ENCODE measurements at regions not wholly inside any gene's neighbourhood (a gene's known extent, or its start where the extent isn't known, plus 50 kb on each side); places are given as distances from the start of the nearest gene placed in this dataset.

DNA sequence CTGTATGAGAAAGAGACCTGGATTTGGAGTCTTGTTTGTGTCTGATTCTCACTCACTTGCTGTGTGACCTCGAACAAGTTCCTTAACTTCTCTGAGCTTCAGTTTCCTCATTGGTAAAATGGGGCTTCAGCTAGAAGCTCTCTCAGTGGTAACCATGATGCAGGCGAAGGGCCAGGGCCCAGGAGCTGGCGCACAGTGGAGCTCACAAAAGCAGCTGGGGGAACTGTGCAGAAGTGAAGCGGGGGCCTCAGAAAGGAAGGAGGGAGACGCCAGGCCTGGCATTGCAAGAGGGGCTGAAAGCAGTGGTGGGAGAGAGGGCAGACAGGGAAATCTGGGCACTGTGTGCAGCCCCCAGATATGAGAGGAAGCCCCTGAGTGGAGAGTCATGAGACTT is 88.9 kb upstream of the RUNX3 start:
- Histone ChIP-seq H3K9me2 (ENCODE audit: insufficient read depth, low read length) (no peaks in the 10 kb centered on the region), H3K79me2 (replicated peaks; ENCODE audit: insufficient read depth, low read length) (no peaks in the 10 kb centered on the region), H3K27me3 (ENCODE audit: insufficient read depth, low read depth, low read length) (no peaks in the 10 kb centered on the region), H4K20me1 (ENCODE audit: insufficient read depth) (no peaks in the 10 kb centered on the region), H3K9ac (ENCODE audit: low read length) (no peak overlapping the region), H2AFZ (ENCODE audit: low read depth, low read length) (no peak overlapping the region), H3K36me3 (ENCODE audit: insufficient read depth, low read length) (no peaks in the 10 kb centered on the region), H3F3A (ENCODE audit: insufficient read depth, low read length, poor library complexity, severe bottlenecking) (no peaks in the 10 kb centered on the region), H3K27ac (ENCODE audit: low read length) (no peak overlapping the region), H3K4me3 (ENCODE audit: low read length) (no peak overlapping the region), H3K4me2 (ENCODE audit: low read length) (no peak overlapping the region), H3K9me3 (ENCODE audit: low read length) (no peaks in the 10 kb centered on the region)
- TF ChIP-seq TAF1 (IDR thresholded peaks at IDR 0.05; ENCODE audit: low read depth) (no peak), MXI1 (conservative IDR thresholded peaks at IDR 0.05; ENCODE audit: poor library complexity, severe bottlenecking) (no peak), EP300 (conservative IDR thresholded peaks at IDR 0.05; ENCODE audit: poor library complexity, severe bottlenecking) (no peak), EZH2 (IDR thresholded peaks at IDR 0.05; ENCODE audit: borderline replicate concordance, insufficient read depth, low read length, poor library complexity, severe bottlenecking) (no peak), SMC3 (conservative IDR thresholded peaks at IDR 0.05; ENCODE audit: poor library complexity) (no peak), POLR2AphosphoS5 (IDR thresholded peaks at IDR 0.05) (no peak), RAD21 (conservative IDR thresholded peaks at IDR 0.05) (no peak)
- TF ChIP-seq, protein P1, sequence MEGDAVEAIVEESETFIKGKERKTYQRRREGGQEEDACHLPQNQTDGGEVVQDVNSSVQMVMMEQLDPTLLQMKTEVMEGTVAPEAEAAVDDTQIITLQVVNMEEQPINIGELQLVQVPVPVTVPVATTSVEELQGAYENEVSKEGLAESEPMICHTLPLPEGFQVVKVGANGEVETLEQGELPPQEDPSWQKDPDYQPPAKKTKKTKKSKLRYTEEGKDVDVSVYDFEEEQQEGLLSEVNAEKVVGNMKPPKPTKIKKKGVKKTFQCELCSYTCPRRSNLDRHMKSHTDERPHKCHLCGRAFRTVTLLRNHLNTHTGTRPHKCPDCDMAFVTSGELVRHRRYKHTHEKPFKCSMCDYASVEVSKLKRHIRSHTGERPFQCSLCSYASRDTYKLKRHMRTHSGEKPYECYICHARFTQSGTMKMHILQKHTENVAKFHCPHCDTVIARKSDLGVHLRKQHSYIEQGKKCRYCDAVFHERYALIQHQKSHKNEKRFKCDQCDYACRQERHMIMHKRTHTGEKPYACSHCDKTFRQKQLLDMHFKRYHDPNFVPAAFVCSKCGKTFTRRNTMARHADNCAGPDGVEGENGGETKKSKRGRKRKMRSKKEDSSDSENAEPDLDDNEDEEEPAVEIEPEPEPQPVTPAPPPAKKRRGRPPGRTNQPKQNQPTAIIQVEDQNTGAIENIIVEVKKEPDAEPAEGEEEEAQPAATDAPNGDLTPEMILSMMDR (IDR thresholded peaks at IDR 0.05; ENCODE audit: poor library complexity, severe bottlenecking), result no peak
- TF ChIP-seq, protein P2, sequence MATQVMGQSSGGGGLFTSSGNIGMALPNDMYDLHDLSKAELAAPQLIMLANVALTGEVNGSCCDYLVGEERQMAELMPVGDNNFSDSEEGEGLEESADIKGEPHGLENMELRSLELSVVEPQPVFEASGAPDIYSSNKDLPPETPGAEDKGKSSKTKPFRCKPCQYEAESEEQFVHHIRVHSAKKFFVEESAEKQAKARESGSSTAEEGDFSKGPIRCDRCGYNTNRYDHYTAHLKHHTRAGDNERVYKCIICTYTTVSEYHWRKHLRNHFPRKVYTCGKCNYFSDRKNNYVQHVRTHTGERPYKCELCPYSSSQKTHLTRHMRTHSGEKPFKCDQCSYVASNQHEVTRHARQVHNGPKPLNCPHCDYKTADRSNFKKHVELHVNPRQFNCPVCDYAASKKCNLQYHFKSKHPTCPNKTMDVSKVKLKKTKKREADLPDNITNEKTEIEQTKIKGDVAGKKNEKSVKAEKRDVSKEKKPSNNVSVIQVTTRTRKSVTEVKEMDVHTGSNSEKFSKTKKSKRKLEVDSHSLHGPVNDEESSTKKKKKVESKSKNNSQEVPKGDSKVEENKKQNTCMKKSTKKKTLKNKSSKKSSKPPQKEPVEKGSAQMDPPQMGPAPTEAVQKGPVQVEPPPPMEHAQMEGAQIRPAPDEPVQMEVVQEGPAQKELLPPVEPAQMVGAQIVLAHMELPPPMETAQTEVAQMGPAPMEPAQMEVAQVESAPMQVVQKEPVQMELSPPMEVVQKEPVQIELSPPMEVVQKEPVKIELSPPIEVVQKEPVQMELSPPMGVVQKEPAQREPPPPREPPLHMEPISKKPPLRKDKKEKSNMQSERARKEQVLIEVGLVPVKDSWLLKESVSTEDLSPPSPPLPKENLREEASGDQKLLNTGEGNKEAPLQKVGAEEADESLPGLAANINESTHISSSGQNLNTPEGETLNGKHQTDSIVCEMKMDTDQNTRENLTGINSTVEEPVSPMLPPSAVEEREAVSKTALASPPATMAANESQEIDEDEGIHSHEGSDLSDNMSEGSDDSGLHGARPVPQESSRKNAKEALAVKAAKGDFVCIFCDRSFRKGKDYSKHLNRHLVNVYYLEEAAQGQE (IDR thresholded peaks at IDR 0.05; ENCODE audit: borderline replicate concordance), result no peak

DNA sequence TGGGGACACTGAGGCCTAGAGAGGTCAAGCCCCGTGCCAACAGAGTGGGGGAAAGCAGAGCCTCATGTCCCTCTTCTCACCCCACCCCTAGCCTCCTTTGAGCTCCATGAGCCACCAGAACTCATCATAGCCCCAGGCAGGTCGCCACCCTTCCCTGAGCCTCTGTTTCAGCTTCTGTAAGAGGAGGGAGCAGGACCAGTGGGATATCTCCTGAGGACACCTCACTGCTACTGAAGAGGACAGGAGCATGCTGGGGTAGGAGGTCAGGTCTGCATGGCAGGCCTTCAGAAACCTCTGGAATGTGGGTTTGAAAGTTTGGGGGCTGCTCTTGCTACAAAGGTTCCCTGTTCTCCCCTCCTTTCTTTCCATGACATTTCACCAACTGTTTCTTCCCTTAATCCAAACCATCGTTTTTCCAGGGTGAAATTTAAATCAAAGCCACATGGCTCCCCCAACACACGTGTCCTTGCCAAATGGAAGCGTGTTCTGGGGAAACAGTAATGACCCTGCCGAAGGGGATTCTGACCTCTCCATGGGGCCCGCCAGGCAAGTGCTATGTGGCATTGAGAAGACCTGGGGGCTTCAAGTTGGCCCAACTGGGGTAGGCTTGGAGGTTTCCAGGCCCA is 88.1 kb upstream of the RUNX3 start:
- H3K9me3 ChIP-seq (ENCODE audit: low read length), result no peaks in the 10 kb centered on the region
- H3K4me2 ChIP-seq (ENCODE audit: low read length), result no peak overlapping the region
- H2AFZ ChIP-seq (ENCODE audit: low read depth, low read length), result no peak overlapping the region
- no peaks in the 10 kb centered on the region for H3K9me2 ChIP-seq (ENCODE audit: insufficient read depth, low read length)
- no peaks in the 10 kb centered on the region for H3K27me3 ChIP-seq (ENCODE audit: insufficient read depth, low read depth, low read length)
- no peaks in the 10 kb centered on the region for H3F3A ChIP-seq (ENCODE audit: insufficient read depth, low read length, poor library complexity, severe bottlenecking)
- no peak for TF ChIP-seq SMC3 (conservative IDR thresholded peaks at IDR 0.05; ENCODE audit: poor library complexity)
- no peak for TF ChIP-seq EP300 (conservative IDR thresholded peaks at IDR 0.05; ENCODE audit: poor library complexity, severe bottlenecking)
- no peak for TF ChIP-seq EZH2 (IDR thresholded peaks at IDR 0.05; ENCODE audit: borderline replicate concordance, insufficient read depth, low read length, poor library complexity, severe bottlenecking)
- no peak for TF ChIP-seq RAD21 (conservative IDR thresholded peaks at IDR 0.05)
- no peak for TF ChIP-seq POLR2AphosphoS5 (IDR thresholded peaks at IDR 0.05)
- TF ChIP-seq, protein P2 (IDR thresholded peaks at IDR 0.05; ENCODE audit: borderline replicate concordance), result no peak
- no peak for TF ChIP-seq MXI1 (conservative IDR thresholded peaks at IDR 0.05; ENCODE audit: poor library complexity, severe bottlenecking)
- TF ChIP-seq TAF1 (IDR thresholded peaks at IDR 0.05; ENCODE audit: low read depth), result no peak
- TF ChIP-seq, protein P1 (IDR thresholded peaks at IDR 0.05; ENCODE audit: poor library complexity, severe bottlenecking), result no peak
- H3K36me3 ChIP-seq (ENCODE audit: insufficient read depth, low read length), result no peaks in the 10 kb centered on the region
- no peak overlapping the region for H3K27ac ChIP-seq (ENCODE audit: low read length)
- no peaks in the 10 kb centered on the region for H3K79me2 ChIP-seq (replicated peaks; ENCODE audit: insufficient read depth, low read length)
- no peaks in the 10 kb centered on the region for H4K20me1 ChIP-seq (ENCODE audit: insufficient read depth)
- H3K4me3 ChIP-seq (ENCODE audit: low read length), result no peak overlapping the region
- no peak overlapping the region for H3K9ac ChIP-seq (ENCODE audit: low read length)
